Lung (tissue), 11 donors: ENCODE measurements at regions not wholly inside any gene's neighbourhood (a gene's known extent, or its start where the extent isn't known, plus 50 kb on each side); places are given as distances from the start of the nearest gene placed in this dataset.

ENCODE experiments used
- ATAC-seq: fragments of 200-7000 bp; cut with Tn5 transposase; one replicate; pipeline ENCODE4 v1.9.1; 2020; ENCODE audit warnings: moderate number of reproducible peaks; ENCODE audit not compliant: insufficient read depth, low FRiP score
- DNase-seq, 3 donors: peaks; one replicate each; pipeline ENCODE4 v3.0.0-alpha.2; 2013 to 2017
- H3K27ac ChIP-seq, 2 donors: one replicate each; pipeline ENCODE4 v1.5.1; 2013; ENCODE audit warnings: mild to moderate bottlenecking in 2 of 2, moderate library complexity in 2 of 2, control low read depth in 1 of 2, inconsistent platforms in 1 of 2, low read depth in 1 of 2, low read length in 1 of 2
- H3K27me3 ChIP-seq, 3 donors: one replicate each; pipeline ENCODE4 v1.5.1; 2013; ENCODE audit warnings: low read length in 2 of 3; ENCODE audit not compliant: control insufficient read depth in 3 of 3, insufficient read depth in 3 of 3
- H3K36me3 ChIP-seq, 4 donors: one replicate each; pipeline ENCODE4 v1.5.1; 2013; ENCODE audit warnings: low read length in 4 of 4, mild to moderate bottlenecking in 1 of 4, moderate library complexity in 1 of 4; ENCODE audit not compliant: control insufficient read depth in 4 of 4, insufficient read depth in 4 of 4
- H3K4me1 ChIP-seq, 5 donors: one replicate each; pipeline ENCODE4 v1.5.1; 2013; ENCODE audit warnings: low read length in 5 of 5, mild to moderate bottlenecking in 2 of 5, moderate library complexity in 1 of 5; ENCODE audit not compliant: control insufficient read depth in 5 of 5, insufficient read depth in 5 of 5
- H3K4me3 ChIP-seq: one replicate; pipeline ENCODE4 v1.5.1; 2013; ENCODE audit warnings: mild to moderate bottlenecking, control low read depth, moderate library complexity
- H3K9ac ChIP-seq, 2 donors: one replicate each; pipeline ENCODE4 v1.5.1; 2013; ENCODE audit warnings: low read length in 2 of 2, control low read depth in 1 of 2; ENCODE audit not compliant: insufficient read depth in 1 of 2
- H3K9me3 ChIP-seq, 4 donors: one replicate each; pipeline ENCODE4 v1.5.1; 2013; ENCODE audit warnings: low read length in 3 of 4, mild to moderate bottlenecking in 1 of 4, moderate library complexity in 1 of 4; ENCODE audit not compliant: control insufficient read depth in 4 of 4, insufficient read depth in 3 of 4
- CTCF ChIP-seq: IDR thresholded peaks from 2 replicates; pipeline ENCODE4 v1.5.1; 2012; ENCODE audit warnings: mild to moderate bottlenecking; ENCODE audit errors: control extremely low read depth, extremely low read depth
- WGBS, 2 donors: extraction: QIAGEN DNeasy Blood & Tissue Kit; methylation state at CpG; one replicate each; pipeline ENCODE4 v1.1.7; 2013; 5-methylcytosine and 5-hydroxymethylcytosine counted together
- donor health status: control.
- donor health status: control.
- donor health status: Bipolar disorder and iron deficiency.
- donor health status: healthy.
- donor health status: DM: yes; HTN: yes; CAD: no.

GRCh38 chr15:94579286-94579685 is 347.9 kb downstream of the MCTP2 start:
- Histone ChIP-seq H3K27me3 (no peaks in the 10 kb centered on the region), H3K4me3 (no peak overlapping the region), H3K27ac (no peak overlapping the region), H3K9me3 (no peaks in the 10 kb centered on the region), H3K36me3 (no peaks in the 10 kb centered on the region), H3K9ac (no peak overlapping the region), H3K4me1 (peaks cover 0 to 34% (median 6%) of the 10 kb centered on the region in 5 donors)
- no peak for TF ChIP-seq CTCF
- no peak for ATAC-seq
- DNase-seq: peak in 2 of 3 donors; percentile 49 to 65
- WGBS, 2 donors: 56 to 62% methylated on average over 5 of the region's 5 CpGs

GRCh38 chr15:94580211-94580885 is 349.0 kb downstream of the MCTP2 start:
- peak; percentile 36 to 62 (median 55) for DNase-seq
- Histone ChIP-seq H3K9ac (no peak overlapping the region), H3K9me3 (no peaks in the 10 kb centered on the region), H3K27ac (no peak overlapping the region), H3K36me3 (no peaks in the 10 kb centered on the region), H3K4me3 (no peak overlapping the region), H3K4me1 (peaks cover 0 to 34% (median 6%) of the 10 kb centered on the region in 5 donors), H3K27me3 (no peaks in the 10 kb centered on the region)
- WGBS, 2 donors: 60 to 71% methylated on average over 12 of the region's 12 CpGs
- TF ChIP-seq CTCF: no peak
- ATAC-seq: no peak

- Histone ChIP-seq H3K36me3 (no peaks in the 10 kb centered on the region), H3K9ac (no peak overlapping the region), H3K9me3 (no peaks in the 10 kb centered on the region), H3K4me1 (peaks cover 0 to 34% (median 7%) of the 10 kb centered on the region in 5 donors), H3K27me3 (no peaks in the 10 kb centered on the region), H3K4me3 (no peak overlapping the region), H3K27ac (no peak overlapping the region)
- ATAC-seq (no peak), DNase-seq (peak; percentile 63 to 83 (median 80))
- TF ChIP-seq CTCF: peak; percentile 38
- 27 to 42% methylated on average over 3 of the region's 3 CpGs for WGBS, 2 donors
Measured at GRCh38 chr15:94582368-94582767, 351.0 kb downstream of the MCTP2 start.
